Thyroid gland (tissue), 4 donors: ENCODE measurements at regions not wholly inside any gene's neighbourhood (a gene's known extent, or its start where the extent isn't known, plus 50 kb on each side); places are given as distances from the start of the nearest gene placed in this dataset.

Source experiments
- POLR2A ChIP-seq, 2 donors: fragments of 450-650 bp; IDR thresholded peaks; one replicate each; pipeline ENCODE4 v1.6.1; 2017; ENCODE audit warnings: antibody characterized with exemption in 2 of 2, mild to moderate bottlenecking in 2 of 2, moderate library complexity in 1 of 2
- TF ChIP-seq, protein P1 (sequence below), 6 experiments: fragments of 200-600 bp in 3 of 6; fragments of 450-650 bp in 3 of 6; sonication (generic) in 3 of 6; IDR thresholded peaks; one replicate each; pipeline ENCODE4 v1.5.1; 2016 to 2019; ENCODE audit warnings: antibody characterized with exemption in 6 of 6, mild to moderate bottlenecking in 2 of 6, inconsistent platforms in 1 of 6, moderate library complexity in 1 of 6

DNA sequence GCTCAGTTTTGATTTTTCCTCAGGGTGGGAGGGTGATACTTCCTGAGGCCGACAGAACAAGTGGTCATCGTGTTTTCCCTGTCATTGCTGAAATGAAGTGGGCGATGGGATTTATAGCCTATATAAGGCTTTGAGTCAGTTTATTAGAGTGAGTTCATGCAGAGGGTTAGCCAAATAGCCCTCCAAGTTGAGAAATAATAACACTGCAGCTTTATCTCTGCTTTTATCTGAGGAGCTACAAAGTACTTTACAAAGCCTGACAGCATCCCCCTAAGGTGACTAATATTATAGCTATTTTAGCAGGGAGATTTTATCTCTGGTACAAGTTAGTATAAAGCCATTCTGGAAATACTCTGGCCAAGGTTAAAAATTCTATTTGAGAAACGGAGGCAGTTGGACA lies 389.6 kb downstream of the MFSD1 start:
- no peak for TF ChIP-seq POLR2A (IDR thresholded peaks at IDR 0.05)
- TF ChIP-seq, protein P1, sequence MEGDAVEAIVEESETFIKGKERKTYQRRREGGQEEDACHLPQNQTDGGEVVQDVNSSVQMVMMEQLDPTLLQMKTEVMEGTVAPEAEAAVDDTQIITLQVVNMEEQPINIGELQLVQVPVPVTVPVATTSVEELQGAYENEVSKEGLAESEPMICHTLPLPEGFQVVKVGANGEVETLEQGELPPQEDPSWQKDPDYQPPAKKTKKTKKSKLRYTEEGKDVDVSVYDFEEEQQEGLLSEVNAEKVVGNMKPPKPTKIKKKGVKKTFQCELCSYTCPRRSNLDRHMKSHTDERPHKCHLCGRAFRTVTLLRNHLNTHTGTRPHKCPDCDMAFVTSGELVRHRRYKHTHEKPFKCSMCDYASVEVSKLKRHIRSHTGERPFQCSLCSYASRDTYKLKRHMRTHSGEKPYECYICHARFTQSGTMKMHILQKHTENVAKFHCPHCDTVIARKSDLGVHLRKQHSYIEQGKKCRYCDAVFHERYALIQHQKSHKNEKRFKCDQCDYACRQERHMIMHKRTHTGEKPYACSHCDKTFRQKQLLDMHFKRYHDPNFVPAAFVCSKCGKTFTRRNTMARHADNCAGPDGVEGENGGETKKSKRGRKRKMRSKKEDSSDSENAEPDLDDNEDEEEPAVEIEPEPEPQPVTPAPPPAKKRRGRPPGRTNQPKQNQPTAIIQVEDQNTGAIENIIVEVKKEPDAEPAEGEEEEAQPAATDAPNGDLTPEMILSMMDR (IDR thresholded peaks at IDR 0.05), result no peak
